Panc1 (cell line): ENCODE measurements at regions not wholly inside any gene's neighbourhood (a gene's known extent, or its start where the extent isn't known, plus 50 kb on each side); places are given as distances from the start of the nearest gene placed in this dataset.
"Not testable (repeated sequence)": the region's sequence is repeated elsewhere in the genome, so short reads cannot be mapped to it uniquely, and the experiment has no call there.

Source experiments
- ATAC-seq: fragments of 200-7000 bp; cut with Tn5 transposase; 2 replicates; pipeline ENCODE4 v1.9.1; 2020; ENCODE audit warnings: mild to moderate bottlenecking, moderate library complexity
- BruUV-seq: library from RNA; stranded (reverse); fragments of 400-500 nt; replicated peaks from 2 replicates; lab custom pipeline; 2021; lab: Mats Ljungman, UMichigan
- CTCF ChIA-PET: fragments of 300-600 bp; sonication (Branson Sonifier 250); formaldehyde crosslinking; loops from one replicate; lab custom pipeline; 2022; ENCODE audit warnings: antibody characterized with exemption; lab: Charles Lee
- POLR2A ChIA-PET: fragments of 300-600 bp; sonication (Branson Sonifier 250); formaldehyde crosslinking; loops from one replicate; lab custom pipeline; 2022; ENCODE audit warnings: antibody characterized with exemption; lab: Charles Lee
- DNase-seq: peaks from one replicate; pipeline ENCODE4 v3.0.0-alpha.2; 2010; ENCODE audit warnings: low read depth, low spot score
- H3K27ac ChIP-seq: 2 replicates; pipeline ENCODE4 v1.5.1; 2011; ENCODE audit warnings: mild to moderate bottlenecking, low read length, inconsistent platforms
- H3K27me3 ChIP-seq: fragments of 200-500 bp; sonication (Bioruptor generic); 2 replicates; pipeline ENCODE4 v1.6.0; 2014; ENCODE audit warnings: low read length, inconsistent platforms; ENCODE audit not compliant: control insufficient read depth, insufficient read depth
- H3K36me3 ChIP-seq: fragments of 200-500 bp; sonication (Bioruptor generic); 2 replicates; pipeline ENCODE4 v1.5.1; 2014; ENCODE audit warnings: inconsistent platforms, mild to moderate bottlenecking, low read length, moderate library complexity; ENCODE audit not compliant: control insufficient read depth, insufficient read depth
- H3K4me1 ChIP-seq: 2 replicates; pipeline ENCODE4 v1.5.1; 2011; ENCODE audit warnings: inconsistent platforms, mild to moderate bottlenecking, low read length, moderate library complexity; ENCODE audit not compliant: control insufficient read depth, insufficient read depth
- H3K4me3 ChIP-seq, 2 experiments: 2 replicates each; pipeline ENCODE4 v1.5.1; 2011 to 2012; ENCODE audit warnings: low read depth in 2 of 2, low read length in 2 of 2, mild to moderate bottlenecking in 2 of 2, inconsistent platforms in 1 of 2, moderate library complexity in 1 of 2
- H3K9me3 ChIP-seq: fragments of 200-500 bp; sonication (Bioruptor generic); 2 replicates; pipeline ENCODE4 v1.5.1; 2014; ENCODE audit warnings: low read depth, mild to moderate bottlenecking, inconsistent platforms, low read length, moderate library complexity; ENCODE audit not compliant: control insufficient read depth, insufficient read depth
- in situ Hi-C: cut with HindIII; loops from 2 replicates; pipeline ENCODE4 v1.10.0; 2016; ENCODE audit warnings: low sequenced_read_pairs, low pct_unique_long_range_greater_than_20kb
- intact Hi-C: fragments of 100-400 bp; cut with micrococcal nuclease; formaldehyde crosslinking; loops from one replicate; pipeline ENCODE4 v1.10.0; 2022; ENCODE audit not compliant: unreplicated experiment

GRCh38 chr7:9919-10318, 182.5 kb upstream of the FAM20C start:
- H3K9me3 ChIP-seq, H3K4me1 ChIP-seq, H3K36me3 ChIP-seq, CTCF ChIA-PET, H3K4me3 ChIP-seq, in situ Hi-C loops, POLR2A ChIA-PET, H3K27ac ChIP-seq, H3K27me3 ChIP-seq, DNase-seq, ATAC-seq, intact Hi-C loops, BruUV-seq: not testable (repeated sequence)

DNA sequence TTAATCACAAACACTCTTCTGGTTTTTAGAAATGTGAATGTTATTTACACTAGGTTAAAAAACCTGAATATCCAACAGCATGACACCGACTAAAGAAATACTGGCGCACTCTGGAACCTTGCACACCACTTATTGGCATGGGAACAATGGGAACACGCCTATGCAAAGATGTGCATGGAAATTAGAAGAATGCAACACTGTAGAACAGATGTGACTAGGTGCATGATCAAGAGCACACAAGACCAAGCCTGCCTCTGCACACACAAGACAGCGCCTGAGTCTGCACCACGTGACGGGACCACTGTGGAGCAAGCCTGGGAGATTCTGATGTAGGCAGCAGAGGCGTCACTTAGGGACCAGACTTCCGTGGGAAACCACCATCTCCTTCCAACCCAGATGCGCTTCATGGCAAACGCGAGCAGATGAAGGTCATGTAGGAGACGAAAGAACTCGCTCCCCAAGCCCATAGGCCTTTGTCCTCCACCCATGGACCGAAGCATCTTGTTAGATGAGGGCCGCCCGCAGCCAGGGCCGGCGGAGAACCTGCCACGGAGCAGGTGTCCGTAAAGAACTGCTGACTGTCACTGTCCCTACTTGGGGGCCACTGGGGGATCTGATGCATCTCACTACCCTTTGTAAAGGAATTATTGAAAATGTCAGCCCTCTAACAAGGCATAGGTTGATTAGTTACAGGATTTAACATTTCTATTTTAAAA, 159.6 kb upstream of the FAM20C start:
- H3K27me3 ChIP-seq, H3K4me3 ChIP-seq, POLR2A ChIA-PET, CTCF ChIA-PET, BruUV-seq, H3K9me3 ChIP-seq, H3K4me1 ChIP-seq, ATAC-seq, DNase-seq, H3K27ac ChIP-seq, H3K36me3 ChIP-seq, in situ Hi-C loops, intact Hi-C loops: not testable (repeated sequence)

DNA sequence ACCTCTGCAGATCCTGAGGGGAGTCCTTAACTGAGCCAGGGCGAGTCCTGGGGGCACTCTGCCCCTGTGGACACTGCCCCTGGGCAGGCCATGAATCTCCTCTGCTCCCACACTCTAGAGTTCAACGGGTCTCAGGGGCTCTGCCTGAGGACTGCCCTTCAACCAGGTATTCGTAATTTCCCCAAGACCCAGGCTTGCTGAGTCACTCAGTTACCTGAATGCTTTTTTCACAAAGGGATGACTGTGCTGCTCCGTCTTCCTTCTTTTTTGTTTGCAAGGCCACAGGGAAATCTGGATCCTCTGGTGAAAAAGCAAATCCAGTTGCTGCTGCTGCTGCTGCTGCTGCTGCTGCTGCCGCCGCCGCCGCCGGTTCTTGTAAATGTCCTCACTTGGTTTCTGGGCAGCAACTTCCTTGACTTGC, 157.2 kb upstream of the FAM20C start:
- ATAC-seq, H3K27me3 ChIP-seq, H3K36me3 ChIP-seq, DNase-seq, H3K9me3 ChIP-seq, in situ Hi-C loops, H3K4me1 ChIP-seq, H3K27ac ChIP-seq, POLR2A ChIA-PET, CTCF ChIA-PET, intact Hi-C loops, H3K4me3 ChIP-seq, BruUV-seq: not testable (repeated sequence)

DNA sequence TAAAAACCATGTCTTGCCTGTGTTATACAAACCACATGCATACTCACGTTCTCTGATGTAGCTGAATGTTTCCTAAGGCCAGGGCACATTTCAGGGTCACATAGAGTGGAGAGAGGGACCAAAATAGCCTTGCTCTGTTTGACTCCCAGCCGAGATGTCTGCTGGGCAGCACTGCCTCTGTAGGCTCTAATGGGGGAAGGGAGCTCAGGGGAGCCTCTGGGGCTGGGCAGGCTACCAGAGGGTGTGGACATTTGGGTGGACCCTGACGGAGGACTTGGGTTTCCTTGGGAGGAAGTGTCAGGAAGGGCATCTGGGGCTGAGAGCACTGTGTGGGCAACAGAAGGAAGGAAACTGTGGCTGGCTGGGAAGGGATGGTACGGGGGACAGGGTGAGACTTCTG, 155.8 kb upstream of the FAM20C start:
- BruUV-seq, H3K4me1 ChIP-seq, H3K9me3 ChIP-seq, intact Hi-C loops, H3K36me3 ChIP-seq, H3K27me3 ChIP-seq, in situ Hi-C loops, H3K27ac ChIP-seq, CTCF ChIA-PET, POLR2A ChIA-PET, H3K4me3 ChIP-seq, DNase-seq, ATAC-seq: not testable (repeated sequence)

DNA sequence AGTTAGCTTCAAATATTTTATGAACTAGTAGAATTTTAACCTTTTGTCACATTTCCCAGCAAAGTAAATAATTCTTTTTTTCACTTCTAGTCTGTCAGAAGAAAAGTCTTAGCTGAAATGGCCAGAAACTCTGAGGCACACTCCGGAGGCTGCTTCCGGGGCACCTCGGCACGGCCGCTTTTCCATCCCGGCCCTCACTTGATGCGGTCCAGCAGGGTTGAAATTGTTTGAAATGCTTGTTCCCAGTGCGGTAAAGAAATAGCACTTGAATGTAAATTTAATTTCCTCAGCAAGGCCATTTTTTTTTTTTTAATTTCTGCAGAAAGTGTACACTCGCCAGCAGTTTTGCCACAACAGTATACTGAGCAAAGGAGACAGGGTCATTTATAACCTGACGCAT, 154.7 kb upstream of the FAM20C start:
- intact Hi-C loops, POLR2A ChIA-PET, ATAC-seq, H3K4me1 ChIP-seq, H3K4me3 ChIP-seq, in situ Hi-C loops, DNase-seq, BruUV-seq, H3K36me3 ChIP-seq, H3K9me3 ChIP-seq, H3K27ac ChIP-seq, CTCF ChIA-PET: not testable (repeated sequence)
- H3K27me3 ChIP-seq, result peaks cover 13% of the 10 kb centered on the region

DNA sequence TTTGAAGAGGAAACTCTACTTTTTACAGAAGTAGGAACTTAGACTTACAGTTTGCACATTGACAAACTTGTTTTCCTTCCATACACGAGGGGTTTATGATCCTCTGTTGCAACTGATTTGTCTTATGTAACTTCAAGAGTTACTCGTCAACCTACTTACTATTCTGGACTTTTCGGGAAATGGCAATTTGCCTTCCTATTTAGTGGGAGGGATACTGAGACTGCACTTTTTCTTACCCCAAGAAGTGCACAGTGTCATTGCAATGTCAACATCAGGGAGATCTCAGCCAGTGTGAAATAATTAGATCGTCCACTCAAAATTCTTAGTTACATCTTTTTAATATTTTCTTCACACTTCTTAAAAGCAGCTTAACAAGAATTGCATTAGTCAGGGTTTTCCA, 153.9 kb upstream of the FAM20C start:
- in situ Hi-C loops, intact Hi-C loops, CTCF ChIA-PET, POLR2A ChIA-PET, DNase-seq, H3K4me1 ChIP-seq, H3K27ac ChIP-seq, BruUV-seq, H3K4me3 ChIP-seq, H3K36me3 ChIP-seq, H3K9me3 ChIP-seq, ATAC-seq: not testable (repeated sequence)
- peaks cover 21% of the 10 kb centered on the region for H3K27me3 ChIP-seq

- H3K27me3 ChIP-seq, result peaks cover 29% of the 10 kb centered on the region
- H3K36me3 ChIP-seq, CTCF ChIA-PET, in situ Hi-C loops, H3K4me1 ChIP-seq, H3K27ac ChIP-seq, intact Hi-C loops, POLR2A ChIA-PET, BruUV-seq, DNase-seq, H3K9me3 ChIP-seq, H3K4me3 ChIP-seq: not testable (repeated sequence)
- peak; percentile 76 for ATAC-seq
Observed at GRCh38 chr7:39984-40740, 152.2 kb upstream of the FAM20C start.
